ENCODE measurements at regions not wholly inside any gene's neighbourhood (a gene's known extent, or its start where the extent isn't known, plus 50 kb on each side); places are given as distances from the start of the nearest gene placed in this dataset.
A peak's percentile ranks its signal among the peaks of the same experiment; 100 is the strongest.

DNA sequence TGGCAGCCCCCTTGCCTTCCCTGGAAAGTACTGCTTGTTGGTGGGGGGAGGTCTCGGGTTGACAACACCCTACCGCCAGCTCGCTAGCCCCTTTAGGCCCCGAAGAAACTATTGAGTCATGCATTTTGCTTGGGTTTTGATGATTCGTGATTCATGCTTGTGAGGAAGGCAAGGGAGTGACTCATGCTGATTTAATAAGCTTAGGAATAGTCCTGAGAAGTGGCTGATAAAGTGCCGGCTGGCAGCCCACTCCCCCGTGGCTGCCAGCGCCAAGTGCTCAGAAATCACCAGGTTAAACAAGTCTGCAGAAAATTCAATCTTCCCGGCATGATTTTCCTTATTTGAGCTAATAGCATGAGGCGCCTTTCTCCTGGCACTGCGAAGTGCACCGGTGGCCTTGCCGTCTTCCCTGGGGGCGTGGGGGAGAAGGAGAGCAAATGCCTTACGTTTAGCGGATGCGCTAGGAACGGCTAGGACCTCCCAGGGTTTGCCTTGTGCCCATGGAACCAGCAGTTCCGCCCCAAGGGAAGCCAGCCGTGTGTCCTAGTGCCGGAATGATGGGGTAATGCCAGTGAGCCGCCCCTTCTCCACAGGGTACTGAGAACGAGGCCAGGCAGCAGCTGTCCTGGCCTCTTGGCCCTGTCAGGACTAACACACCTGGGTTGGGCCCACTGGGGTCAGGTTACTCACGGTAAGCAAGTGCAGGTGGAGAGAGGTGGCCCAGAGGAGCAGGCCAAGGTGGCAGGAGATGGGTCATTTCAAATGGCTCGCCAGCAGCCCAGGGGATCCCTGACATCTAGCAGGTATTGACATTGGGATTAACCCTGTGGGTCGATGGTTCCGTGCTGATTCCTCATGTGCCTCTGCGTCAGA is 151.9 kb downstream of the MACROH2A1 start:
- DNase-seq, result peak; percentile 48 to 79

DNA sequence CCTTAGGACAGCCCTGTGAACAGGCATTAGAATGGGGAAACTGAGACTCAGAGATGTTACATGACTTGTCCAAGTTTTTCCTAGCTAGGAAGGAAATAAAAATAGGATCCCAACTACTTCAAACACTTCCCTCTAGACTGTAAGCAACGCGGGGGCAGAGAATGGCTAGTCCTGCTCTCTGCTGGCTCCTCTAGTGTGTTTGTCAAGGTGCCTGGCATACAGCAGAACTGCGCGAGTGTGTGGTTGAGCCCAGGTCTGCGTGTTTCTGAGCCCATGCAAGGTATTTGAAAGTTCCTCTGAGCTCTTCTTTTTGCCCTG is 152.5 kb downstream of the MACROH2A1 start:
- no peak for DNase-seq

- peak; percentile 51 to 58 for DNase-seq
Measured at GRCh38 chr5:135245521-135246499, 153.2 kb downstream of the MACROH2A1 start.

GRCh38 chr5:135244620-135245021 is 154.4 kb downstream of the MACROH2A1 start:
- no peak for DNase-seq

DNA sequence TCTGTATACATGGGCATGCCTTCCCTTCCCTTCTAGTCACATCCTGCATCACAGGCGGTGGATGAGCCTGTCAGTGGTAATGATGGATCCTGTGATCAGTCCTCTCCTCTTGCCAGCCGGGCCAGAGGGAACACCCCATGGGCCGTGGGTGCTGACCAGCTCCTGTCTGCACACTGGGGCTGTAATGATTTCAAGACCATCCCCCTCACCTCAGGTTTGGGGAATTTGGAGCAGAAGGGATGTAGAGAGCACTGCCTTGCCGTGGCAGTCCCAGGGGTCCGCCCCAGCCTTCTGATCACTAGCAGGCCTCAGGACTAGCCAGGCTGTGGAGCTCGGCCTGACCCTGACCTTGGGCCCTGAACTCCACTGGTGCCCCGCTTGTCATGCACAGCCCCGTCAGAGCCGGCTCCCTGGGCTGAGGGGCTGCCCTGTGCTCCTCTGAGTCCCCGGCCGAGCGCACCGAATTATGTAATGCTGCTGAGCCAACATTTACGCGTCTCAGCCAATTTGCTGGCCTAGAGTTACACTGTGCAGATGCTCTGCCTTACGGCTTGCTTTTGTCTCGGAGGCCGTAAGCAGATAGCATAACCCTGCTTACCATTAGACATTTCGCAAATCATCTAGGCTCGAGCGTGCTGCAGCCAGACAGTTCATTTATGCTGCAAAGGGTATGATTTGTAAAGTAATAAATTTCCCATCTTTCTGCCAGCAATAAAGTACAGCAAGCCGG is 155.3 kb downstream of the MACROH2A1 start:
- no peak for DNase-seq

GRCh38 chr5:135242866-135243555 is 156.0 kb downstream of the MACROH2A1 start:
- no peak for DNase-seq

DNA sequence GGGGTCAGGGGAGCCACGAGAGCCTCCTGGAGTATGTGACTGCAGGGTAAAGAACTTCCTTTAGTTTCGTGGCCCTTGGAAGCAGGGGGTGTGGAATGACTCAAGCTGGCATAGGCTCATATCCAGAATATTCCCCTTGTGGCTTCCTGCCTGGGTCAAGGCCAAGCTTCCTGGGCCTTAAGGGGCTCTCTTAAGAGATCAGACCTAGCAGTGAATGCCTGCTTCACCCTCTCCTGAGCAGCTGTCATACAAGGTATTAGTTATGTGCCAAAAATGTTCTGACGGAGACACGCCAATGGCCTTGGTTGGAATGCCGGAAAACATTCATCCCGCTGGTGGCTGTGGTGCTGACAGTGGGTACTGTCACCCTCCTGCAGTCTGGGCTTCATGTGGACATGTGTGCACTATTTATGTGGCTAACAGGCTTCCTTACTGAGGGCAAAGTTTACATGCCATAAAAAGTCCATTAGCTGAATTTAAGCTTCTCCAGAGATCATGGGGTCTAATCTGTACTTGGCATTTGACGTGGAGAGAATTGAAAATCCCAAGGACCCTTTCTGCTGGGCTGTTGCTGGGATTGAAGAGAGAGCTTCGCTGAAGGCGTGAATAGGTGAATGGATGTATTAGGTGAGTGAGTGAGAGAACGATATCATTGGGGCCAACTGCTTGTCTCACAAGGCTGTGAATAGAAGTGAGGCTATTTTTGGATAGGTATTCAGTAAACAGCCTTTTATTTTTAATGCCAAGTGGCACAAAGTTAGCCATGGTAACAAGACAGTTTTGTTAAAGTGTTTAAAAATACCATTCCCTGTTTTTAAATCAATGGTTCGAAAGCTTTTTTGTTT is 156.8 kb downstream of the MACROH2A1 start:
- DNase-seq, result no peak

GRCh38 chr5:135241536-135241935 is 157.5 kb downstream of the MACROH2A1 start:
- no peak for DNase-seq

- DNase-seq, result no peak
Measured at GRCh38 chr5:135240781-135241360, 158.2 kb downstream of the MACROH2A1 start.

- DNase-seq, result no peak
Measured at GRCh38 chr5:135240283-135240633, 158.8 kb downstream of the MACROH2A1 start.

DNA sequence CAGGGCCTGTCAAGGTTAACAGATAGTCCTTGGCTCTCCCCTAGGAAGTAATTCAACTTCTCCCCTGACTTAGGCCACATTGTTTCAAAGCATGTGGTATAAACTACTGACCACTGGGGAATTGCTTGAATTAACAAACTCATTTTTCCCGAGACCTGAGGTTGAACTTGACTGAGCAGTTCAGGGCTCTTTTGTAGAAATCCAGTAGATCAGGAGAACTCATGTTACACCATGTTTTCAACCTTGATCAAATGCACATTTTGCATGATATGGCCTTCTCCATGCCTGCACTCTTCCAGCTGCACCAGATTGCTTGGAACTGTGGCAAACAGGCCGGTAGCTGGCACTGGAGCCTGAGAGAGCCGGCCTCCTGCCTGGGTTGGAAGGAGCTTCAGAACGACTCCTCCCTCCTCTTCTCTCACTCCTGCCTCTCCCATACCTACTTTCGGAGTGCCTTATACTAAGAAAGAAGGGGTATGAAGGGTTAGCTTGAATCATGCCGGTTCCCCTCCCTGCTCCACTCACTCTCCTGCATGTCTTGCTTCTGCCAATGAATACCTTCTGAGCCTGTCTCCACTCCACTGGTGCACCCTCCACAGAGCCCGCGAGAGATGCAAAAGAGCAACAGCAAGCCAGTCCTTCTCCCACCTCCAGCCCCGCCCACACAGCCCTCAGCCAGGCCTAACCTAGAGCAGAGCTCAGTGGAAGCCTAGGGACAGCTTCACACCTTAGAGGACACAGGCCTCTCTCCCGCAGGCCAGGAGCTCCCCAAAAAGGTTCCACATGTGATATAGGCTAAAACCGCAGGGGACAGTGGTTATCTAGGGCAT is 159.4 kb downstream of the MACROH2A1 start:
- DNase-seq, result no peak

DNA sequence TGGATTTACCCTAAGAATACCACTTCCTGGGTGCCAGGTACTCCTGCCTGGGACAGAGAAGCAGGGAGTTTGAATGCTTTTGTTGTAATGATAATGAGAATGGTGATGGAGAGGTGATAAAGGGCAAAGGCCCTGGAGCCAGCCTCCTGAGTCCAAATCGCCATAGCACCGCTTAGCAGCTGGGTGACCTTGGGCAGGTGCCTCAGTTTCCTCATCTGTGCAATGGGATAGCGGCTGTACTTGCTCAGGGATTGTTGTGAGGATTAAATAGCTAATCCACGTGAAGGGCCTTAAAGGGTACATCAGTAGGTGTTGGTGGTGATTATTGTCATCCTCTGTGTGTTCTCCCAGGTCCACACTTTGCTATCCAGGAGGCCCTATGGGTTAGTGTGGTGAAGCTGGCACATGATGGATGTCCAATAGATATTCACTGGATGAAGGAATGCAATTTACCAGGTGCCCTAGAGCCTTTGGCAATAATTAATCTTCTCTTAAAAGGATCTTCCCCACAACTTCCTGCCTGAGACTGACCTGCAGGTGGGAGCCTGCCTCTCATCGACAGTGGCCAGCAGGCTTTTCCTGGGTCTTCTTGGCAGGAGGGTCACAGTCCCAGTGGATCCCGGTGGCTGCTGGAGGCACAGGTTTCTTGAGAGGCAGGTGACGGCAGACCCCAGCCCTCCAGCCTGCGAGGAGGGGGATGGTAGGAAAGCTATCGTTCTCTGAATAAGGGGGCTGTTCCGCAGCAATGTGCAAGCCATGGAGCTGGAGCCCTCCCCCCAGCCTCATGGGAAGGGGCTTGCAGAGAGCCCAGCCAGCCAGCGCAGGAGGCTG is 160.2 kb downstream of the MACROH2A1 start:
- DNase-seq, result no peak

GRCh38 chr5:135237748-135238103 is 161.3 kb downstream of the MACROH2A1 start:
- no peak for DNase-seq

- no peak for DNase-seq
Measured at GRCh38 chr5:135236908-135237747, 161.9 kb downstream of the MACROH2A1 start.

DNA sequence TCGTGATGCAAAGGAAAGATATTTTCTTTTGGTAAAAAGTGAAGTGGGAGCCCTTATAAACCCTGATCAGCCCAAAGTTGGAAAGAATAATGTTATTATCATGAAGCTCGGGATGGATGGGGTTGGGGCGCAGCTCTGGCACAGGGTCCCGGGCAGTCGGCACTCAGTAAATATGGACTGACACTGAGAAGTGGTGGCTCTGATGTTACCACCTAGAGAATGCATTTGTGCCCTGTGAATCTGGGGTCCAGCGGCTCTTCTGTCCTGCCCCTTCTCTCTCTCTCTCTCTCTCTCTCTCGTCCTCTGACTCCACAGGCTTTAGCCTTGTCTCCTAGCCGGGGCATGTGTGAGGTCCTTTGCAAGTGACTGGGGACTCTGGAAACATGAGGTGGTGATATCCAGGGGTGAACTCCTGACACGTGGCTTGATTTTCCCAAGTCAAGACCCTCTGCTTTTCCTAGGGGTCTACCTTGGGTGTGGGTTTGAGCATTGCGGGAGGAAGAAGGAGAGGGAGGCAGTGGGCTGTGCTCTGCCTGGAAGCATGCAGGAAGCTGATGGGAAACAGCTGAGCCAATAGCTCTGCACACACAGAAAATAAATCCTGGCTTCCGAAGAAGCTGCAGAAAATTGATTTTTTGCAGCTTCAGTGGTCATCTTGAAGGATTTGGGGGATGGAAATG is 162.7 kb downstream of the MACROH2A1 start:
- no peak for DNase-seq

- no peak for DNase-seq
Measured at GRCh38 chr5:135235551-135236227, 163.3 kb downstream of the MACROH2A1 start.

Data from inflammatory macrophage treated with lipopolysaccharide for 1 hour (primary cell).